ENCODE measurements at regions not wholly inside any gene's neighbourhood (a gene's known extent, or its start where the extent isn't known, plus 50 kb on each side); places are given as distances from the start of the nearest gene placed in this dataset.

DNA sequence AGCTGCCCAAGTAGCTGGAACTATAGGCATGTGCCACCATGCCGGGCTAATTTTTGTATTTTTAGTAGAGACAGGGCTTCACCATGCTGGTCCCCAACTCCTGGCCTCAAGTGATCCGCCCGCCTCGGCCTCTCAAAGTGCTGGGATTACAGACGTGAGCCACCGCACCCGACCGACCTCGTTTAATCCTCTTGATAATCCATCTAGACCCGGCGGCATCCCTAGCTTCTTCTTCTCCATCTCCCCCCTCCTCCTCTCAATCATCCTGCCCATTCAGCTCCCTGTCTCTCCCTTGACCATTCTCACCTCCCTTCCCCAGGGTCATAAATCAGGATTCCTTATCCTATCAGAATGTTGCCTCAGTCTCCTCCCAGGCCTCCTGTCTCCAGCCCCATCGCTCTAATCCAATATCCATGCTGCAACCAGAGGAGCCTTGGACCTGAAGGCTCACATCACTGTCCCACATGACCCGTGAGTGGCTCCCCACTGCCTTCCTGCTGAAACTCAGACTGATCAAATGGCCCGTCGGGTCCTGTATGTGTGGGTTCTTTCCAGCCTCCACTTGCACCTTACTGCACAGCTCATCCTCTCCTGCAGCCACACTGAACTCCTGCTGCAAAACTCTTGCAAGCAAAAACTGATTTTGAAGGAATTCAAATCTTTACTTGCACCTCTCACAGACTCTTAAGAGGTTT lies 74.1 kb upstream of the CDH5 start:
- H3K79me1 ChIP-seq (ENCODE audit: low read depth in 1 of 2, low read length in 2 of 2), result no peaks in the 10 kb centered on the region
- CTCF ChIA-PET, result interaction anchor here (0.5 to 0.7 kb wide), 2 partner anchors 102 to 741 kb away, joined by 3 to 5 read pairs; no protein-coding TSS in a partner anchor

More for the DNA sequence above, 74.1 kb upstream of the CDH5 start:
- Histone ChIP-seq H3K27me3 (ENCODE audit: control insufficient read depth, insufficient read depth, low read length) (peaks cover 49% of the 10 kb centered on the region), H2AK9ac (replicated peaks; ENCODE audit: low read depth, low read length, poor library complexity) (no peak overlapping the region), H3K4me3 (ENCODE audit: insufficient read depth, low read depth, low read length) (no peak overlapping the region), H3K36me3 (ENCODE audit: control insufficient read depth, insufficient read depth, low read length) (no peaks in the 10 kb centered on the region), H4K20me1 (ENCODE audit: insufficient read depth, low read length) (no peaks in the 10 kb centered on the region), H3K4ac (ENCODE audit: low read depth, low read length) (no peak overlapping the region), H2BK20ac (ENCODE audit: low read depth, low read length) (no peak overlapping the region), H3K18ac (ENCODE audit: low read depth, low read length) (no peak overlapping the region), H3K56ac (ENCODE audit: extremely low read depth, insufficient read depth, low read length) (no peak overlapping the region), H4K5ac (ENCODE audit: low read depth, low read length) (no peak overlapping the region), H2AFZ (replicated peaks; ENCODE audit: low read length, poor library complexity) (no peak overlapping the region), H3K23ac (ENCODE audit: low read depth, low read length) (no peak overlapping the region), H3K4me2 (ENCODE audit: low read depth, low read length) (no peak overlapping the region), H3K27ac (ENCODE audit: insufficient read depth, low read length) (no peak overlapping the region), H3K14ac (replicated peaks; ENCODE audit: low read depth, low read length) (no peak overlapping the region), H2AK5ac (ENCODE audit: low read depth, low read length) (no peak overlapping the region), H2BK5ac (ENCODE audit: low read depth, low read length, poor library complexity, severe bottlenecking) (no peak overlapping the region), H3K4me1 (ENCODE audit: control insufficient read depth, insufficient read depth, low read length) (no peaks in the 10 kb centered on the region), H4K91ac (ENCODE audit: insufficient read depth, low read depth, low read length) (no peak overlapping the region), H3K9me1 (ENCODE audit: insufficient read depth, low read length) (no peaks in the 10 kb centered on the region), H2BK15ac (ENCODE audit: low read depth, low read length) (no peak overlapping the region), H3K9me3 (ENCODE audit: control insufficient read depth, insufficient read depth, low read length) (no peaks in the 10 kb centered on the region), H4K8ac (ENCODE audit: low read depth in 2 of 2, low read length in 2 of 2) (no peak overlapping the region), H3K9ac (ENCODE audit: low read depth, low read length) (no peak overlapping the region), H2BK120ac (ENCODE audit: low read depth, low read length) (no peak overlapping the region)
- POLR2A ChIA-PET (ENCODE audit: unreplicated experiment), result no interaction called here
- 72% methylated on average over 10 of the region's 15 CpGs; no CpG with 5 or more reads in 1 of the 2 experiments for WGBS, 2 experiments (ENCODE audit: extremely low coverage in 2 of 2, insufficient read length in 1 of 2)
- intact Hi-C loops (cut with micrococcal nuclease) (no loop called here), dilution Hi-C loops (cut with HindIII; ENCODE audit: low sequenced_read_pairs, unreplicated experiment) (no loop called here), in situ Hi-C loops (cut with MboI; ENCODE audit: low sequenced_read_pairs) (no loop called here)
- TF ChIP-seq MAFK (IDR thresholded peaks at IDR 0.05; ENCODE audit: low read depth, low read length) (no peak), POLR2A (IDR thresholded peaks at IDR 0.05; ENCODE audit: low read depth, low read length) (no peak), MAZ (IDR thresholded peaks at IDR 0.05; ENCODE audit: borderline replicate concordance, low read depth, low read length) (no peak), RFX5 (IDR thresholded peaks at IDR 0.05; ENCODE audit: low read depth, low read length) (no peak), NFE2L2 (IDR thresholded peaks at IDR 0.05; ENCODE audit: low read depth, low read length) (no peak), FOS (IDR thresholded peaks at IDR 0.05; ENCODE audit: low read depth, low read length) (no peak), BHLHE40 (IDR thresholded peaks at IDR 0.05; ENCODE audit: low read depth, low read length) (no peak), CEBPB (IDR thresholded peaks at IDR 0.05; ENCODE audit: low read depth, low read length) (no peak), RAD21 (IDR thresholded peaks at IDR 0.05; ENCODE audit: low read length) (no peak), CHD1 (IDR thresholded peaks at IDR 0.05; ENCODE audit: low read depth, low read length) (no peak), RCOR1 (IDR thresholded peaks at IDR 0.05; ENCODE audit: insufficient replicate concordance, low read length) (no peak), MXI1 (IDR thresholded peaks at IDR 0.05; ENCODE audit: borderline replicate concordance, low read depth, low read length) (no peak), SMC3 (IDR thresholded peaks at IDR 0.05; ENCODE audit: low read depth, low read length) (no peak)
- TF ChIP-seq, protein P1, sequence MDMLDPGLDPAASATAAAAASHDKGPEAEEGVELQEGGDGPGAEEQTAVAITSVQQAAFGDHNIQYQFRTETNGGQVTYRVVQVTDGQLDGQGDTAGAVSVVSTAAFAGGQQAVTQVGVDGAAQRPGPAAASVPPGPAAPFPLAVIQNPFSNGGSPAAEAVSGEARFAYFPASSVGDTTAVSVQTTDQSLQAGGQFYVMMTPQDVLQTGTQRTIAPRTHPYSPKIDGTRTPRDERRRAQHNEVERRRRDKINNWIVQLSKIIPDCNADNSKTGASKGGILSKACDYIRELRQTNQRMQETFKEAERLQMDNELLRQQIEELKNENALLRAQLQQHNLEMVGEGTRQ (IDR thresholded peaks at IDR 0.05; ENCODE audit: low read depth, low read length), result no peak
- TF ChIP-seq, protein P2, sequence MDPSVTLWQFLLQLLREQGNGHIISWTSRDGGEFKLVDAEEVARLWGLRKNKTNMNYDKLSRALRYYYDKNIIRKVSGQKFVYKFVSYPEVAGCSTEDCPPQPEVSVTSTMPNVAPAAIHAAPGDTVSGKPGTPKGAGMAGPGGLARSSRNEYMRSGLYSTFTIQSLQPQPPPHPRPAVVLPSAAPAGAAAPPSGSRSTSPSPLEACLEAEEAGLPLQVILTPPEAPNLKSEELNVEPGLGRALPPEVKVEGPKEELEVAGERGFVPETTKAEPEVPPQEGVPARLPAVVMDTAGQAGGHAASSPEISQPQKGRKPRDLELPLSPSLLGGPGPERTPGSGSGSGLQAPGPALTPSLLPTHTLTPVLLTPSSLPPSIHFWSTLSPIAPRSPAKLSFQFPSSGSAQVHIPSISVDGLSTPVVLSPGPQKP (IDR thresholded peaks at IDR 0.05; ENCODE audit: borderline replicate concordance, low read depth, low read length), result no peak
- TF ChIP-seq, protein P3, sequence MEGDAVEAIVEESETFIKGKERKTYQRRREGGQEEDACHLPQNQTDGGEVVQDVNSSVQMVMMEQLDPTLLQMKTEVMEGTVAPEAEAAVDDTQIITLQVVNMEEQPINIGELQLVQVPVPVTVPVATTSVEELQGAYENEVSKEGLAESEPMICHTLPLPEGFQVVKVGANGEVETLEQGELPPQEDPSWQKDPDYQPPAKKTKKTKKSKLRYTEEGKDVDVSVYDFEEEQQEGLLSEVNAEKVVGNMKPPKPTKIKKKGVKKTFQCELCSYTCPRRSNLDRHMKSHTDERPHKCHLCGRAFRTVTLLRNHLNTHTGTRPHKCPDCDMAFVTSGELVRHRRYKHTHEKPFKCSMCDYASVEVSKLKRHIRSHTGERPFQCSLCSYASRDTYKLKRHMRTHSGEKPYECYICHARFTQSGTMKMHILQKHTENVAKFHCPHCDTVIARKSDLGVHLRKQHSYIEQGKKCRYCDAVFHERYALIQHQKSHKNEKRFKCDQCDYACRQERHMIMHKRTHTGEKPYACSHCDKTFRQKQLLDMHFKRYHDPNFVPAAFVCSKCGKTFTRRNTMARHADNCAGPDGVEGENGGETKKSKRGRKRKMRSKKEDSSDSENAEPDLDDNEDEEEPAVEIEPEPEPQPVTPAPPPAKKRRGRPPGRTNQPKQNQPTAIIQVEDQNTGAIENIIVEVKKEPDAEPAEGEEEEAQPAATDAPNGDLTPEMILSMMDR (conservative IDR thresholded peaks at IDR 0.05; ENCODE audit: low read depth, low read length), result no peak
- no peak for DNase-seq
- BruUV-seq (replicated peaks), result no TSS peak
- no peak for ATAC-seq (ENCODE audit: low read depth)
